ENCODE measurements at regions not wholly inside any gene's neighbourhood (a gene's known extent, or its start where the extent isn't known, plus 50 kb on each side); places are given as distances from the start of the nearest gene placed in this dataset.

GRCh38 chr5:169410996-169411783 lies 110.3 kb upstream of the SLIT3 start:
- Histone ChIP-seq H2BK120ac (replicated peaks; ENCODE audit: low read depth, low read length) (no peak overlapping the region), H3K79me2 (ENCODE audit: control insufficient read depth in 1 of 2, insufficient read depth in 2 of 2, low read length in 2 of 2) (no peaks in the 10 kb centered on the region), H2BK20ac (ENCODE audit: low read length) (no peak overlapping the region), H4K91ac (replicated peaks; ENCODE audit: insufficient read length, low read length) (no peak overlapping the region), H4K8ac (ENCODE audit: extremely low read depth, insufficient read depth, low read length) (no peak overlapping the region), H3K4ac (replicated peaks; ENCODE audit: insufficient read length, low read depth, low read length) (no peak overlapping the region), H3K9me3 (ENCODE audit: insufficient read depth in 2 of 2, low read depth in 1 of 2, low read length in 1 of 2) (no peaks in the 10 kb centered on the region), H4K5ac (ENCODE audit: insufficient read length, low read depth, low read length) (no peak overlapping the region), H3K9ac (replicated peaks in 1 of 4; ENCODE audit: extremely low read depth in 1 of 4, low read depth in 3 of 4, low read length in 3 of 4) (no peak overlapping the region), H3K27ac (ENCODE audit: low read depth, low read length) (no peak overlapping the region), H3K36me3 (ENCODE audit: control insufficient read depth in 2 of 4, insufficient read depth in 4 of 4, low read length in 3 of 4) (no peaks in the 10 kb centered on the region), H3K4me2 (ENCODE audit: insufficient read depth in 1 of 2, low read depth in 2 of 2, low read length in 2 of 2) (no peak overlapping the region), H3K27me3 (replicated peaks in 1 of 4; ENCODE audit: control insufficient read depth in 3 of 4, extremely low read depth in 1 of 4, insufficient read depth in 3 of 4, low read length in 3 of 4) (no peaks in the 10 kb centered on the region; a peak in 1 of 7 replicates), H4K20me1 (replicated peaks in 1 of 2; ENCODE audit: control insufficient read depth in 1 of 2, insufficient read depth in 2 of 2, low read length in 2 of 2) (no peaks in the 10 kb centered on the region), H3K4me3 (ENCODE audit: extremely low read depth in 1 of 4, insufficient read depth in 2 of 4, low read depth in 3 of 4, low read length in 4 of 4) (no peak overlapping the region), H2BK12ac (ENCODE audit: low read depth, low read length) (no peak overlapping the region), H3K23me2 (ENCODE audit: low read depth, low read length) (no peaks in the 10 kb centered on the region), H3K23ac (ENCODE audit: insufficient read length) (no peak overlapping the region), H2BK15ac (ENCODE audit: low read length) (no peak overlapping the region), H3K14ac (ENCODE audit: insufficient read length) (no peak overlapping the region), H3K18ac (ENCODE audit: extremely low read depth, low read length) (no peak overlapping the region), H2BK5ac (ENCODE audit: low read depth, low read length) (no peak overlapping the region), H2AFZ (ENCODE audit: low read length) (no peak overlapping the region), H3K79me1 (ENCODE audit: low read depth, low read length) (no peaks in the 10 kb centered on the region), H3K56ac (replicated peaks; ENCODE audit: insufficient read length, low read depth, low read length) (no peak overlapping the region), H3K4me1 (replicated peaks in 1 of 4; ENCODE audit: control insufficient read depth in 3 of 4, insufficient read depth in 4 of 4, low read length in 3 of 4) (no peaks in the 10 kb centered on the region), H2AK5ac (ENCODE audit: low read depth, low read length) (no peak overlapping the region)
- no peak for FAIRE-seq
- ChIA-PET CTCF (ENCODE audit: partially characterized antibody) (interaction anchor here (0.8 kb wide), 1 partner anchor 424 kb away, joined by 3 read pairs; no protein-coding TSS in a partner anchor), POLR2A (ENCODE audit: partially characterized antibody) (interaction anchor here (0.6 kb wide), 1 partner anchor 66 kb away, joined by 3 read pairs; no protein-coding TSS in a partner anchor)
- no peak for DNase-seq (ENCODE audit: low read depth in 1 of 2, low spot score in 2 of 2)
- 92% methylated on average over 6 of the region's 6 CpGs; no CpG with 5 or more reads in 1 of the 2 experiments for WGBS, 2 experiments (ENCODE audit: extremely low coverage in 1 of 2, insufficient coverage in 1 of 2, insufficient read length in 1 of 2, insufficient replicate concordance in 2 of 2, low coverage in 1 of 2, low lambda C conversion rate in 2 of 2, missing lambda C conversion rate in 1 of 2)
- TF ChIP-seq ASH2L (IDR thresholded peaks at IDR 0.05; ENCODE audit: low read length) (no peak), RAD21 (IDR thresholded peaks at IDR 0.05 in 1 of 2, conservative IDR thresholded peaks at IDR 0.05 in 1 of 2; ENCODE audit: low read depth in 2 of 2, low read length in 2 of 2) (no peak), CHD2 (IDR thresholded peaks at IDR 0.05; ENCODE audit: low read length) (no peak), BRCA1 (IDR thresholded peaks at IDR 0.05; ENCODE audit: low read depth, low read length) (no peak), CREB1 (IDR thresholded peaks at IDR 0.05) (no peak), SIRT6 (IDR thresholded peaks at IDR 0.05; ENCODE audit: low read length) (no peak), RBBP5 (IDR thresholded peaks at IDR 0.05; ENCODE audit: borderline replicate concordance, low read depth, low read length) (no peak), HDAC6 (IDR thresholded peaks at IDR 0.05; ENCODE audit: low read depth, low read length) (no peak), BACH1 (IDR thresholded peaks at IDR 0.05; ENCODE audit: low read length) (no peak), CBX8 (IDR thresholded peaks at IDR 0.05; ENCODE audit: borderline replicate concordance, low read depth, low read length) (no peak), POLR2AphosphoS5 (IDR thresholded peaks at IDR 0.05; ENCODE audit: low read depth, low read length) (no peak), CHD1 (IDR thresholded peaks at IDR 0.05; ENCODE audit: low read depth, low read length) (no peak), CTBP2 (IDR thresholded peaks at IDR 0.05; ENCODE audit: borderline replicate concordance, insufficient read depth, insufficient read length, low read length) (no peak), RFX5 (IDR thresholded peaks at IDR 0.05; ENCODE audit: borderline replicate concordance, low read depth, low read length) (no peak), JUND (IDR thresholded peaks at IDR 0.05; ENCODE audit: low read length) (no peak)

Data from H1 (cell line).